MM.1S (cell line): ENCODE measurements at regions not wholly inside any gene's neighbourhood (a gene's known extent, or its start where the extent isn't known, plus 50 kb on each side); places are given as distances from the start of the nearest gene placed in this dataset.

Experiments used
- DNase-seq: peaks from one replicate; pipeline ENCODE4 v3.0.0-alpha.2; 2015
- H2AFZ ChIP-seq: fragments of 300-600 bp; sonication (generic); 2 replicates; pipeline ENCODE4 v1.6.0; 2016; ENCODE audit warnings: antibody characterized with exemption, low read length
- H3F3A ChIP-seq: fragments of 300-600 bp; sonication (generic); 2 replicates; pipeline ENCODE4 v1.6.1; 2016; ENCODE audit warnings: mild to moderate bottlenecking, antibody characterized with exemption, low read length, moderate library complexity, mixed read lengths; ENCODE audit not compliant: insufficient read depth
- H3K27ac ChIP-seq: fragments of 300-600 bp; sonication (generic); 2 replicates; pipeline ENCODE4 v1.5.1; 2016; ENCODE audit warnings: mild to moderate bottlenecking, low read length
- H3K27me3 ChIP-seq: fragments of 300-600 bp; sonication (generic); replicated peaks from 2 replicates; pipeline ENCODE4 v1.6.0; 2016; ENCODE audit warnings: low read length; ENCODE audit not compliant: insufficient read depth
- H3K36me3 ChIP-seq: fragments of 300-600 bp; sonication (generic); replicated peaks from 2 replicates; pipeline ENCODE4 v1.6.1; 2016; ENCODE audit warnings: mild to moderate bottlenecking, low read length, mixed read lengths; ENCODE audit not compliant: insufficient read depth
- H3K4me1 ChIP-seq: fragments of 300-600 bp; sonication (generic); 2 replicates; pipeline ENCODE4 v1.6.1; 2016; ENCODE audit warnings: low read length, mixed read lengths
- H3K4me2 ChIP-seq: fragments of 300-600 bp; sonication (generic); 2 replicates; pipeline ENCODE4 v1.6.0; 2016; ENCODE audit warnings: low read depth, low read length
- H3K4me3 ChIP-seq: fragments of 300-600 bp; sonication (generic); 2 replicates; pipeline ENCODE4 v1.5.1; 2016; ENCODE audit warnings: low read length, mixed read lengths
- H3K79me2 ChIP-seq: fragments of 300-600 bp; sonication (generic); 2 replicates; pipeline ENCODE4 v1.6.1; 2016; ENCODE audit warnings: mixed run types, low read length, mixed read lengths
- H3K9ac ChIP-seq: fragments of 300-600 bp; sonication (generic); 2 replicates; pipeline ENCODE4 v1.6.1; 2016; ENCODE audit warnings: low read length, mixed read lengths
- H3K9me2 ChIP-seq: fragments of 300-600 bp; sonication (generic); replicated peaks from 2 replicates; pipeline ENCODE4 v1.6.1; 2016; ENCODE audit warnings: mild to moderate bottlenecking, low read length, mixed read lengths; ENCODE audit not compliant: insufficient read depth
- H3K9me3 ChIP-seq: fragments of 300-600 bp; sonication (generic); replicated peaks from 2 replicates; pipeline ENCODE4 v1.6.1; 2016; ENCODE audit warnings: mild to moderate bottlenecking, low read length, mixed read lengths; ENCODE audit not compliant: insufficient read depth
- H4K20me1 ChIP-seq: fragments of 300-600 bp; sonication (generic); 2 replicates; pipeline ENCODE4 v1.6.1; 2016; ENCODE audit warnings: mild to moderate bottlenecking, low read length, moderate library complexity, mixed read lengths; ENCODE audit not compliant: insufficient read depth
- CTCF ChIP-seq: fragments of 300-600 bp; sonication (generic); IDR thresholded peaks from 2 replicates; pipeline ENCODE4 v1.5.1; 2016; ENCODE audit warnings: antibody characterized with exemption, low read length, mixed read lengths
- EZH2 ChIP-seq: fragments of 300-600 bp; sonication (generic); optimal IDR thresholded peaks from 2 replicates; pipeline ENCODE3; 2017; ENCODE audit warnings: low read depth, mild to moderate bottlenecking, antibody characterized with exemption, low read length, mixed read lengths
- EZH2phosphoT487 ChIP-seq: fragments of 300-600 bp; sonication (generic); IDR thresholded peaks from 2 replicates; pipeline ENCODE4 v1.6.1; 2018; ENCODE audit warnings: antibody characterized with exemption, low read length

GRCh38 chr15:55110446-55110845, 86.3 kb downstream of the RSL24D1 start:
- no peaks in the 10 kb centered on the region for H3K27me3 ChIP-seq
- no peak overlapping the region for H3K4me2 ChIP-seq
- no peaks in the 10 kb centered on the region for H4K20me1 ChIP-seq
- no peak overlapping the region for H3K9ac ChIP-seq
- no peaks in the 10 kb centered on the region for H3K79me2 ChIP-seq
- H3K9me3 ChIP-seq, result no peaks in the 10 kb centered on the region
- H3K9me2 ChIP-seq, result no peaks in the 10 kb centered on the region
- no peak overlapping the region for H2AFZ ChIP-seq
- no peaks in the 10 kb centered on the region for H3K36me3 ChIP-seq
- peak; percentile 12 for DNase-seq
- no peaks in the 10 kb centered on the region for H3K4me1 ChIP-seq
- H3K27ac ChIP-seq, result no peak overlapping the region
- H3F3A ChIP-seq, result no peaks in the 10 kb centered on the region
- no peak overlapping the region for H3K4me3 ChIP-seq
- no peak for TF ChIP-seq EZH2phosphoT487
- no peak for TF ChIP-seq EZH2
- no peak for TF ChIP-seq CTCF

GRCh38 chr15:55108858-55109518, 87.8 kb downstream of the RSL24D1 start:
- Histone ChIP-seq H3K9ac (no peak overlapping the region), H3K36me3 (no peaks in the 10 kb centered on the region), H3K4me2 (no peak overlapping the region), H3K79me2 (no peaks in the 10 kb centered on the region), H3K9me3 (no peaks in the 10 kb centered on the region), H4K20me1 (no peaks in the 10 kb centered on the region), H2AFZ (no peak overlapping the region), H3K4me3 (no peak overlapping the region), H3K27ac (no peak overlapping the region), H3K27me3 (no peaks in the 10 kb centered on the region), H3F3A (no peaks in the 10 kb centered on the region), H3K9me2 (no peaks in the 10 kb centered on the region), H3K4me1 (no peaks in the 10 kb centered on the region)
- peak; percentile 76 for DNase-seq
- no peak for TF ChIP-seq EZH2phosphoT487
- TF ChIP-seq CTCF, result peak; percentile 72
- TF ChIP-seq EZH2, result no peak

- Histone ChIP-seq H3K4me1 (no peaks in the 10 kb centered on the region), H3K27ac (no peak overlapping the region), H3K9me3 (no peaks in the 10 kb centered on the region), H3K4me3 (no peak overlapping the region), H3F3A (no peaks in the 10 kb centered on the region), H3K9me2 (no peaks in the 10 kb centered on the region), H3K4me2 (no peak overlapping the region), H3K27me3 (no peaks in the 10 kb centered on the region), H3K79me2 (no peaks in the 10 kb centered on the region), H4K20me1 (no peaks in the 10 kb centered on the region), H3K36me3 (no peaks in the 10 kb centered on the region), H3K9ac (no peak overlapping the region), H2AFZ (no peak overlapping the region)
- no peak for DNase-seq
- TF ChIP-seq EZH2phosphoT487 (no peak), CTCF (no peak), EZH2 (no peak)
Measured at GRCh38 chr15:55108448-55108847, 88.3 kb downstream of the RSL24D1 start.
